ENCODE measurements at regions not wholly inside any gene's neighbourhood (a gene's known extent, or its start where the extent isn't known, plus 50 kb on each side); places are given as distances from the start of the nearest gene placed in this dataset.

- TF ChIP-seq CTCF (conservative IDR thresholded peaks at IDR 0.05) = no peak
- TF ChIP-seq ZFX (IDR thresholded peaks at IDR 0.05) = no peak
These were observed 885.2 kb upstream of the AUTS2 start for GRCh38 chr7:68712956-68713495.

Measured in C4-2B (cell line).